ENCODE measurements at regions not wholly inside any gene's neighbourhood (a gene's known extent, or its start where the extent isn't known, plus 50 kb on each side); places are given as distances from the start of the nearest gene placed in this dataset.
"Not testable (repeated sequence)": the region's sequence is repeated elsewhere in the genome, so short reads cannot be mapped to it uniquely, and the experiment has no call there.

GRCh38 chr5:82956600-82956999 lies 120.6 kb downstream of the TMEM167A start:
- DNase-seq (ENCODE audit: low spot score): no peak

GRCh38 chr5:82952326-82952725 lies 124.9 kb downstream of the TMEM167A start:
- DNase-seq (ENCODE audit: low spot score): no peak

- DNase-seq (ENCODE audit: low spot score): not testable (repeated sequence)
Measured at GRCh38 chr5:82944267-82944666, 132.9 kb downstream of the TMEM167A start.

- no peak for DNase-seq (ENCODE audit: low spot score)
Measured at GRCh38 chr5:82942083-82942881, 134.9 kb downstream of the TMEM167A start.

- DNase-seq (ENCODE audit: low spot score): no peak
Measured at GRCh38 chr5:82938901-82939725, 138.1 kb downstream of the TMEM167A start.

- not testable (repeated sequence) for DNase-seq (ENCODE audit: low spot score)
Measured at GRCh38 chr5:82932473-82933220, 144.5 kb downstream of the TMEM167A start.

- peak; percentile 33 for DNase-seq (ENCODE audit: low spot score)
Measured at GRCh38 chr5:82931110-82931509, 146.1 kb downstream of the TMEM167A start.

GRCh38 chr5:82925061-82925411 lies 152.2 kb downstream of the TMEM167A start:
- DNase-seq (ENCODE audit: low spot score): no peak

GRCh38 chr5:82924226-82925060 lies 152.8 kb downstream of the TMEM167A start:
- DNase-seq (ENCODE audit: low spot score): no peak

- no peak for DNase-seq (ENCODE audit: low spot score)
Measured at GRCh38 chr5:82922086-82922734, 155.0 kb downstream of the TMEM167A start.

GRCh38 chr5:82918311-82919031 lies 158.7 kb downstream of the TMEM167A start:
- DNase-seq (ENCODE audit: low spot score): no peak

GRCh38 chr5:82917584-82917983 lies 159.6 kb downstream of the TMEM167A start:
- DNase-seq (ENCODE audit: low spot score): no peak

GRCh38 chr5:82913971-82914370 lies 163.2 kb downstream of the TMEM167A start:
- no peak for DNase-seq (ENCODE audit: low spot score)

- DNase-seq (ENCODE audit: low spot score): no peak
Measured at GRCh38 chr5:82912462-82912861, 164.7 kb downstream of the TMEM167A start.

- no peak for DNase-seq (ENCODE audit: low spot score)
Measured at GRCh38 chr5:82911910-82912309, 165.3 kb downstream of the TMEM167A start.

GRCh38 chr5:82910905-82911304 lies 166.3 kb downstream of the TMEM167A start:
- DNase-seq (ENCODE audit: low spot score): no peak

GRCh38 chr5:82910491-82910890 lies 166.7 kb downstream of the TMEM167A start:
- DNase-seq (ENCODE audit: low spot score): no peak

GRCh38 chr5:82909771-82910170 lies 167.4 kb downstream of the TMEM167A start:
- no peak for DNase-seq (ENCODE audit: low spot score)

- no peak for DNase-seq (ENCODE audit: low spot score)
Measured at GRCh38 chr5:82905986-82906385, 171.2 kb downstream of the TMEM167A start.

- no peak for DNase-seq (ENCODE audit: low spot score)
Measured at GRCh38 chr5:82901281-82901888, 175.8 kb downstream of the TMEM167A start.
